LHCN-M2 (cell line): ENCODE measurements at regions not wholly inside any gene's neighbourhood (a gene's known extent, or its start where the extent isn't known, plus 50 kb on each side); places are given as distances from the start of the nearest gene placed in this dataset.
A peak's percentile ranks its signal among the peaks of the same experiment; 100 is the strongest.
"Not testable (repeated sequence)": the region's sequence is repeated elsewhere in the genome, so short reads cannot be mapped to it uniquely, and the experiment has no call there.

Source experiments
- DNase-seq: peaks from one replicate; pipeline ENCODE4 v3.0.0-alpha.2; 2012; ENCODE audit warnings: low read depth

DNA sequence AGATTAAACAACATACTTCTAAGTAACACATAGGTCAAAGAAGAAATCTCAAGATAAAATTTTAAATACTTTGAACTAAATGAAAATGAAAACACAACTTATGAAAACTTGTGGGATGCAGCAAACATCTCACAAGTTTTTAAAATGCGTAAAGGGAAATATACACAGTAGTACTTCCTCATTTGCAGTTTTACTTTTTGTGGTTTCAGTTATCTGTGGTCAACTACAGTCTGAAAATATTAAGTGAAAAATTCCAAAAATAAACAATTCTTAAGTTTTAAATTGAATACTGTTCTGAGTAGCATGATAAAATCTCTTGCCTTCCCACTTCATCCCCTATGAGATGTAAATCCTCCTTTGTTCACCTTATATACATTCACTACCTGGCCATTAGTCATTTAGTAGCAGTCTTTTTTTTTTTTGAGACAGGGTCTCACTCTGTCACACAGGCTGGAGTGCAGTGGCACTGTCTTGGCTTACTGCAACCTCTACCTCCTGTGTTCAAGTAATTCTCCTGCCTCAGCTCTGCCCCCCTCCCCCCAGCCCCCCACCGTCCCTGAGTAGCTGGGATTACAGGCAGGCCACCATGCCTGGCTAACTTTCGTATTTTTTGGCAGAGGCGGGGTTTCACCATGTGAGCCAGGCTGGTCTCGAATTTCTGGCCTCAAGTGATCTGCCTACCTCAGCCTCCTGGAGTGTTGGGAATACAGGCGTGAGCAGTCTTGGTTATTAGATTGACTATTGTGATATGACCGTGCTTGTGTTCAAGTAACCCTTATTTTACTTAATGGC is 154.6 kb upstream of the AHI1 start:
- DNase-seq, result no peak

DNA sequence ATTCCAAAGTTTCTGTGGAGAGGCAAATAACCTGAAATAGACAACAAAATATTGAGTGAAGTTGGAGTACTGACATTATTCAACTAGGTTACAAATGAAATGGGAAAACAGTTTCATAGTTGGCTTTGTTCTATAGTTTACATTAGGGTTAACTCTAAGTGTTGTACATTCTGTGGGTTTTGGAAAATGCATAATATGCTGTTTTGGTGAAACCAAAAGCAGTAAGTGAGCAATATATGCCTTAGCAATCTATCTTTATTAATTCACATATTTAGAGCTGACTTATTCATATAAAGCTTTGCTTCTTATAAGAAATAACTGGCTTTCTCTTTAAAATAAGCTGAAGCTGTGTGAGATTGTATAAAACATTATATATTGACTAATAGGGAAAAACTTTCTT is 157.5 kb upstream of the AHI1 start:
- no peak for DNase-seq

DNA sequence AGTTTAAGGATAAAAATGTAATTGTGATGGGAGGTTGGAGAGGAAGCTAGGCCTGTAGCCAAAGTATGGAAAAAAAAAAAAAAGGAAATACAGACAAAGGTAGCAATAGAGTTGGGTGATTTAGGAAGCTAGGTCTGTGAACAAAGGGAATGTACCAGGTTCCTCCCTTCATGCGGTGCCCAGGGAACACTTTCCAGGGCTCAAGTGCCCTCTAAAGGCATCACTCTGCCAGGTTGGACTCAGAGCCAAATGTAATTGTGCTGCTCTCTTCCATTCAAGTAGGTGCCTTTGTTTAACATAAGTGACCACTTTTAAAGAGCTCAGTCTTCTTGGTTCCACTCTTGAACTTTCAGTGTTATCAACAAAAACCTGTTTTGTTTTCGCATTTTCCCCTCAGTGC is 159.7 kb upstream of the AHI1 start:
- no peak for DNase-seq

DNA sequence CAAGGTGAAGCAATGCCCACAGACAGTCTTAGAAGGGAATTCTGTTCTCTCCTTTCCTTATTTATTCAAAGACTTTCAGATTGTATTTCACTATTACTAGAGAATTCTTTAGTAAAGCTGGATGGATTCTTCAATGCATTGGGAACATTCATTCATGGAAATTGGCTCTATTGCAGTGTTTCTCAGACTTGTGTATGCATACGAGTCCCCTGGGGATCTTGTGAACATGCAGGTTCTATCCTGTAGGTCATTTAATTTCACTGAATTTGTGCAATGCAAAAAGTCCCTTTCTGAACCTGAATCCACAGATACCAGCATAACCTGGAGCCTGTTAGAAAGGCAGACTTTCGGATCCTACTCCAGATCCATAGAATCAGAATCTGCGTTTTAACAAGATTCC is 160.9 kb upstream of the AHI1 start:
- DNase-seq, result no peak

DNA sequence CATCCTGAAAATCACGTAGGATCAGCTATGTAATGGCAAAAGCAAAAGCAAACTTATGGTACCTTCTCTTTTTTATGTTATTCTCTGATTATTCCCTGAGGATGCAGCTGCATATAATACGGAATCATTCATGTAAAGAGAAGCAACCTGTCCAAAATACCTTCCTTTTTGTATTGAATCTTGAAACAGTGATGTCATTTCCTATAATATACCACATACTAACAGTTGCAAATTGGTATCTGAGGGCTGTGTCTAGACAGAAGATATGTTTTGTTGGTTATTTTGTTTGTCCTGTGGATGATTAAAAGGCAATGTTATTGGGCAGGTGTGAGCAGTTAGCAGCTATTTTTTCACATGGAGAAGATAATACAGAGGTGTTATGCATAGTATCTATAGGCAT is 161.4 kb upstream of the AHI1 start:
- DNase-seq, result no peak

DNA sequence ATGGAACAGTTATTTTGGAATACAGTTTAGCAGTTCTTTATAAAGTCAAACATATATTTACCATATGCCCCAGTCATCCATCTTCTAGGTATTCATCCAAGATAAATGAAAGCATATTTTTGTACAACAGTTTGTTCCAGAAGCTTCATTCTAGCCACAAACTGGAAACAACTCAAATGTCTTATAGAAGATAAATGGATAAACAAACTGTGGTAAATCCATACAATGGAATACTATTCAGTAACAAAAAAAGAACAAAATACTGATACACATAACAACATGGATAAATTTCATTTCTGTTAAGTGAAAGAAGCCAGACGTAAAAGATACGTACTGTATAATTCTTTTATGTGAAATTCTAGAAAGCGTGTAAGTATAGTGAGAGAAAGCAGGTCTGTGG is 167.0 kb upstream of the AHI1 start:
- DNase-seq, result no peak

DNA sequence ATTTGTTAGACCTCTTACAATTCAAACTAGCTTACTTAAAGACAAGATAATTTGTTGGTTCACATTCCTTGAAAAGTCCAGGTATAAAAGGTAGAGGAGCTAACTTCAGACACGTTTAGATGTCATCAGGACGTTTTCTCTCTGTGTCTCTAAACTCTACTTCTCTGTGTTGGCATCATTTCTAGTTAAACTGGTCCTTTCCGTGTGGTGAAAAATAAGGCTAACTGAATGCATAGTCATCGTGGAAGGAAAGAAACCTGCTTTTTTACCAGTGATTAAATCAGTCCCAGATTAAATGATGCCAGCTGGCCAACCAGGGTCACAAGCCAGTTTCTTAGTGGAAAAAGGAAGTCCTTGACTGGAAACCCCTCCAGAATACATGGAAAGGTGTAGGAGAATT is 168.4 kb upstream of the AHI1 start:
- no peak for DNase-seq

DNA sequence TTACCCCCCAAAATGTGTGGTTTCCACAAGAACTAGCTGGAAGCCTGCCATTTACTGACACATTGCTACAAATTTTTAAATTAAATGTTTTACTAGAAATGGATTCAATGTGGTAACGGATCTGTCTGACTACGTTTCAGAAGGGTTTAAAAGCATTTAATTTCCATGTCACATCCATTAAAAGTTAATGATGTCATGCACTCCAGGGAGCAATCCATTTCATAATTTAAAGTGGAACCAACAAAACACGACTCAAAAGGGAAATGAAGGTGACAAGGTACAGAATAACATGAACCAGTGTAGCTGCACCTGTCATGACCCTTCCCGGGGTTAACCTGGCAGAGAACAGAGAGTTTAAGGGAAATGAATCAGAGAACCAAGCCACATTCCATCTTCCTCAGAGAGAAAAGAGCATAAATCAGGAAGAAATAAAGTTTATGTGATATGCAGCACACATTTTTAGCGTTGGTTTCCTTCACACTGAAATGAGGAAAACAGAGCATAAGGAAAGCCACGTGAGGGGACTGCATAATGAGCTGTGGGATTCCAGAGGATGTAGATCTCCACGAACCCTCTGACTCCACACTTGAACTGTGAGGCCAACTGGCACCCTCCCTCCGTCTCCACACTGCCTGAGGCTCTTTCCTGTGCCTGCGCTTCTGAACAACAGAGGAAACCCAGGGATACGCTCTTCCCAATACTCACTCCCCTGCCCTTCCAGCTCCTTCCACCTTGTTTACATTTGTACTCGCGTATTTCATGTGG is 170.3 kb upstream of the AHI1 start:
- peak; percentile 65 for DNase-seq

DNA sequence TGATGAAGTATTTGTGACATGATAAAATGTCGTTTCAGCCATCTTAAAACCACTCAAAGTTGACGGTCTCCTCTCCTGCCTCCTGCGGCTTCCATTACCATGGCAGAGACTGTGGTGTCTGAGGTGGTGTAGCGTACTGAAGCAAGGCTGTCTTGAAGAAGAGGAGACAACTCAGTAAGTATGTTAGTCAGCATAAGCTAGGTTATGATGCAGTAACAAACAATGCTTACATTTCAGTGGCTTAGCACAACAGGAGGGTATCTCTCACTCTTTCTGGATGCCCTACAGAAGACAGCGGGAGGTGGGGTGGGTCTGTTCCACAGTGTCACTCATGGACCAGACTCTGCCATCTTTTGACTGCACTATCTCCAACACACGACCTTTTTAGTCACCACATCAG is 174.7 kb upstream of the AHI1 start:
- DNase-seq, result no peak

DNA sequence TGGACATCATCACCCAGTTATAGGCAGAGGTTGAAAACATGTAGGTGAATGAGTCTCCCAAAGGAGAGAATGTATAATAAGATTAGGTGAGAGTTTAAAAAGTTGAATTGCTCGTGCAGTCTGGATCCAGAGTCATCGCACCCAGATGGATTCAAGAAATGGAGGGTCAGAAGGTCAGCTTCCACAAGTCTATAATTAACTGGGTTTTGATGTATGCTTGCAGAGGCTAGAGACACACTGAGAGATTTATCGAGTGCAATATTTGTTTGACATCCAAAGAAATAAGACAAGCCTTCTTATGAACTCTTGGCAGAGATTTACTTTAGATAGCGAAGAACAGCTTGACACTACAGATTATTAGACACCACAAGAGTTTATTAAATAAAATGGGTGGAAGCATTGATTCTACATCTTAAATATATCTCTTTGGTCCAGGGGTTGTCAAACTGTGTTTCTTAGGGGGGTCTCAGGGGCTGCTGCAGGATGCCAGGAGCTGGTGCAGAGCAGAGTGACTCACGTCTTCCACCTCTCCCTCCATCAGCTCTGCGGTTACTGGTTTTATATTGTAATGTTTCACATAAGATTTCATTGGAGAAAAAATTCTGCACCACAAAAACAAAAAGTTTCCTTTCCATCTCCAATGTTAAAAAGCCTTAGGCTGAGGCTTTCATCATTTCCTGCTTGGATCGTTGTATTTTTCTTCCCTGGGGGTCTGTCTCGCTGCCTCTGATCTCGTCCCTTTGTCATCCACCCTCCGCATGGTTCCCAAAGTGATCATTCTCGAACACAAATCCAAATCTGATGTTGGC is 176.2 kb upstream of the AHI1 start:
- DNase-seq, result no peak

DNA sequence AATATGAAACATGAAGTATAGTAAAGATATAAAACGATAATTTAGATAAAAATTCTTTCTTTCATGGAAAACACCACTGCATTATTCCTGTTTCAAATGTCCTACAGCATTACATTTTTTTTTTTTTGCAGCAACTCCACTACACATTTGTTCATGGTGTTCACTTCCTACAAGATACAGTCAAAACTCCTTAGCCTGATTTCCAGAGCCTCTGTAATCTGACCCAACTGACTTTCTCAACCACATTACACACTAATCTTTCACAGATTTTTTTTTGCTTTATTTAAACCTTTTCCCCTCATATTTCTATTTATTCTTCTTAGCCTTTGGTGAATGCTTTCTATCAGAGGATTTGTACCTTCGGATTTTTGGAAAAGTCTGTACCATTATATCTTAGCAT is 176.5 kb upstream of the PDE7B start:
- DNase-seq, result peak; percentile 29

DNA sequence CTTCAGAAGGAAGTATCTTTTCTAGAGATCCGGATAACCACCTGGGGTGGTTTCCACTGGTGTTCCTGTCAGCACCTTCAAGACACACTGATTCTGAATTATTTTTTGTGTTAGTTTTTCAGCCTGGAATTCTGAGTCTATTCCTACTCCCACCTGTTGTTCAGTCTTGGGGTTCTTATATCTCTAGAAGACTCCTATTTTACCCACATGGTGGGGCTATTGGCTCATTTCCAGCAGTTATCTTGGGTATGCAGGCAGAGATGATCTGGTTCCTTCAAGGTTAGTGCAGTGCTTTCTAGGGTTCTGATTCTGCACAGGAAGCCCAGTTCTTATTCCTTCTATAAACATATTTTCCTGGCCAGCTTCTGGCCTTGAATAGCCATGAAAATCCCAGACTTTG is 175.6 kb upstream of the PDE7B start:
- DNase-seq, result peak; percentile 60

DNA sequence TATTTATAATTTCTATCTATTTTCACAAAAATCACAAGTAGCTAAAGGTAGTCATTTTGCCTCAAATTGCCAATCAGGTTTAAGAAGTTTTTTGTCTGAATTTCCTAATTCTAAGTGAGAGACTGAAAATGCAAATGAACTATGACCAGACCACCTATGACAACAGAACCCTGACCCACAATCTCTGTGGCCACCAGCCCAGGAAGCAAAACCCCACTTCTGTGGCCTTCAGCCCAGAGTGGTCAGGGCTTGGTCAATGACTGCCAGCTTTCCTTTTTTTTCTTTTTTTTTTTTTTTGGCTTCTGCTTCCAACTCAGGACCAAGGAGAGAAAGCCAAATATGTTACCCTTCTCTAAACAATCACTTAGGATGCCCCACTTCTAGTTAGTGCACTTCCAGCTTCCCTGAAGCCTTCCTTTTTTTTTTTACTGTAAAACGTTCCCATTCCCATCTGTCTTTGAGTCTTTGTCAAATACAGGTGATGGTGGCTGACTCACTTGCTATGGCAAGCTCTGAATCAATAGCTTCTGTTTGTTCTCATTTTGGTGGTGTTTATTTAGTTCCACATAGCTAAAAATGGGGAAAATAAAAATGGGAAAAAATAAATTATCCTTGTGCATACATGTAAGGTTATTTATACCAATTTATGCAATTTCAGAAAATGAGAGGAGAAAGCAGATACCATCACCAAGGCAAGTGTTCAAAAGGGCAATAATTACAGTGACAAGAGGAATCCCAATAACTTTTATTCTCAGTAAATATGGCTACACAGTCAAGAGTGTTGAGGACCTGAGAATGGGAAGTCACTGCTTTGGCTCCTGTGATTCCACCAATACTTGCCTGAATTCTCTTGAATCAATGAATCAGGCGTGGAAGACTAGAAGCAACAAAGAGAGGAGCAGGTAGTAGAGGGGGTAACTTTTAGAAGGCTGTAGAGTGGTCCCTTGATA is 170.3 kb upstream of the PDE7B start:
- no peak for DNase-seq

DNA sequence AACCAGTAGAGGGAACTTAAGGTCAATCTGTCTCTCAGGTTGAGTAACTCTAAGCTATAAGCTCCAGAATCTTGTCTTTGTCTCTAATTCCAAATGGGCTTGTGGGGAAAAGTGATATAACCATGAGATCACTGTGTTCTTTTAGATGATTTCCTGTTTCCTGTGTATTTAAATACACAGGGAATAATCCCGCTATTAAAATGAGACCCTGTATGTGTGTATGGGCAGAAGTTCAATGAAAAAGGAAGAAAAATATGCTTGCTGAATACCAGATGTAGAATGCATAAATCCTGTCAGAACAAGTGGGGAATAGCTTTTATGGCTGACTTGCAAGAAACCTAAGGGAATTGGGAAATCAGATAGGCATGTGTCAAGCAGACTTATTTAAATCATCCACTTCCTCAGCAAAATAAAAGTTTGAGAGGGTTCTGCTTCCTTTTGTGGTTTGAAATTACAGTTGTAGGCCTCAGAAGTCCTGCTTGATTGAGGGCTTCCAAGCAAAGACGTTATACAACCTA is 164.7 kb upstream of the PDE7B start:
- peak; percentile 45 for DNase-seq

DNA sequence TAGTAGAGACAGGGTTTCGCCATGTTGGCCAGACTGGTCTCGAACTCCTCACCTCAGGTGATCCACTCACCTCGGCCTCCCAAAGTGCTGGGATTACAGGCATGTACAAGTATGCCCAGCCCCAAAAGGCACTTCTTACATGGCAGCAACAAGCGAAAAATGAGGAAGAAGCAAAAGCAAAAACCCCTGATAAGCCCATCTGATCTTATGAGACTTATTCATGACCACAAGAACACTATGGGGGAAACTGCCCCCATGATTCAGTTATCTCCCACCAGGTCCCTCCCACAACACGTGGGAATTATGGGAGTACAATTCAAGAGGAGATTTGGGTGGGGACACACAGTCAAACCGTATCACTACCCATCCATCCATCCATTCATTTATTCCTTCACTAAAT is 163.0 kb upstream of the PDE7B start:
- not testable (repeated sequence) for DNase-seq

DNA sequence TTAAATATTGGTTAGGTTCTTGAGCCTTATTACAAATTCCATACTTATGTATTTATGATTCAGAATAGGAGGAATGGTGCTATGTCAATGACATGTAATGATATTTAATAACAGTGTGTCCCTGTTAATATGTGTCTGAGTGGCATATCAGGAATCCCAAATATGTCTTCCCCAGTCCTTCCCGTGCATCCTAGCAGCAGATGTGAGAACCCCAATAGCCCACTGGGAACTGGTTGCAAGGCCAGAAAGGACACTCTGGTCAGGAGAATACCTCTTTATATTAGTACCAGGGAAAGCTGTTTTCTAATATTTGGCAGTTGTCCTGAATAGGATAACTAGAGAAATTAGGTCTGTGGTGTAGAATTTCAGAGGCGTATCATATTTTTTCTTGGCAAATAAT is 159.1 kb upstream of the PDE7B start:
- DNase-seq, result peak; percentile 35

DNA sequence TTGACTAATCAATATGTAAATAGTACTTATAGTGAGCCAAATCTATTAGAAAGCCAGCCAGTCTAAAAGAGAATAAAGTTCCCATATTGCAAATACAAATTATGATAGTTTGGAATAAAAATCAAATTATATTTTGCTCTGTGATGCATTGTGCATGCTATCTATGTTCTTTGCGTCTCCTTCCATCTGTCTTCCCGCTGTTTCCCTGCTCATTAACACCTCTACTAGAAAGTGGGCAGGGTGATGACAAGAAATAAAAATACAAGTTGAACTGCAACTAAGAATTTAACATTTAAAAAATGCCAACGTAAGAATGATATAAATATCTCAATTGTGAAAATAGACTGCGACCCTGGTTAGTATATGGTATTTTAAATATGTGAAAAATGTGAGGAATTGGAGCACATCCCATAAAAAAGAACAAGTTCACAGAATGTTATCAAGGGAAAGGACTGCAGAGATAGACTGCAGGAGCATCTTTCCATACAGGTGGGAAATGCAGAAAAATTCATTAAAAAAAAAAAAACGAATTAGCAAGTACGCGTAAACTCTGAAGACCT is 157.6 kb upstream of the PDE7B start:
- peak; percentile 4 for DNase-seq

DNA sequence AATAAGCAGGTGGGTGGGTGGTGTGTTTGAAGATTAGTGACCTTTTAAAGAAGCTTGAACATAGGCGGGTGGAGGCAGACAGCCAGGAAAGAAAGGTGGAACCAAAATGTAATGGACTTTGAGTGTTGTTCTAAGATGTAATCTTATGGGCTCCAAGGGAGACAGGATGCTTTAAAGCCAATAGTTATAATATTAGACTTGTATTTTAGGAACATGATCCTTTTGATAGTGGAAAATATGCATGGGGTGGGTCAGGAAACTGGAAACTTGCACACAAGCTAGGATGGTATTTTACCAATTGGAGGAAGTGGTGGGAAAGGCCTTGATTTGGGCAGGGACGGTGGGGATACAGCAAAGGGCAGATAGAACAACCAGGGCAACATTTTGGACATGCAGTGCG is 151.8 kb upstream of the PDE7B start:
- DNase-seq, result no peak

DNA sequence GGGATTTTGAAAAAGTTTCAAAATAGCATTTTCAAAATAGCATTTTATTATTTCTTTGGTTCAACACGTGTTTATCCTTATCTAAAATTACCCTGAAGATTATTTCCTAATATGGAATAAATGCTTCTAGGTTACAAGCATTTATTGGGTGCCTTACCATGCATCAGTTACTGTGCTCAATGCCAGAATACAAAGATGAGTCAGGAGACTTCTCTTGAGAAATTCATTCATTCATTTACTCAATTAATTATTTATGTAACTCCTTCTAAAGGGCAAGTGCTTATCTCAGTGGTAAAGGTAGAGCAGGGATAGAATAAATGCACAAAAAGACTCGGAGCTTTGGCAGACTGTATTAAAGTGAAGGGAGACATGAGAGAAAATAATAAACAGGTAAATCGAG is 150.1 kb upstream of the PDE7B start:
- no peak for DNase-seq

DNA sequence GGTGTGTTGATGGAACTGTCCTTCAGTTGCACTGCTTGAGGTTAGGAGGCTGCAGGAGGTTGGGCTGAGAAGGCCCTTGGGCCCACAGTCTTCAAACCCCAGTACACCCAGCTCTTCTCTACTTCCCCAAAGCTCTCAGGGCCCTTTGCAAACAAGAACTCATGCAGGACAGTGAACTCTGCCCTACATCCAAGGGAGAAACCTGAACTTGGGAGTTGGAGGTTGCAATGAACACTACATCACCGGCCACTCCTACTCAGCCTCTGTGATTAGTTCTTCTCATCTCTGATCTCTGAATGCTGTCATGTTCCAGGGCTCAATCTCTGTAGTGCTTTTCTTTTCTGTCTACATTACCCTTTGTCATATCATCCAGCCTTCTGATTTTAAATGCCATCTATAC is 148.5 kb upstream of the PDE7B start:
- no peak for DNase-seq

DNA sequence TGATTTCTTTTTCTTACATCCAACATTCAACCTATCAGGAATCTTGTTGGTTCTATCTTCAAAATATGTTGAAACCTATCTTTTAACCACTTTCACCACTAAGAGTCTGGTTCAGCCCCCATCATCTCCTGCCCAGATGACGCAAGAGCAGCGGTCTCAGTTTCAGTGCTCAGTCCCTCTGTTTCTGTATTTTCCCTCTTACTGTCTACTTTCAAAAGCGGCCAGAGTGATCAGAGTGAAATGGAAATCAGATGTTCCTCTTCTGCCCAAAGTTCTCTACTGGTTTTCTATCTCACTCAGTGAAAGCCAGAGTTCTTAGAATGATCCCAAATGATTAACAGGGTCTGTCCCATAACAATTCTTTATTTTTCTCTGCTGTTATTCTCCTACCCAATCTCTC is 147.9 kb upstream of the PDE7B start:
- DNase-seq, result no peak
